Neural cell (in vitro differentiated cells): ENCODE measurements at regions not wholly inside any gene's neighbourhood (a gene's known extent, or its start where the extent isn't known, plus 50 kb on each side); places are given as distances from the start of the nearest gene placed in this dataset.

Experiments used
- H2AFZ ChIP-seq: fragments of 200-600, 300-800 bp; sonication (generic), shearing (Covaris generic); 2 replicates; pipeline ENCODE4 v1.6.0; 2014; ENCODE audit warnings: low read depth, mild to moderate bottlenecking, antibody characterized with exemption, low read length, moderate library complexity
- H3F3A ChIP-seq: fragments of 200-600 bp; shearing (Covaris generic); 2 replicates; pipeline ENCODE4 v1.6.1; 2016; ENCODE audit warnings: mild to moderate bottlenecking, moderate library complexity, mixed read lengths, antibody characterized with exemption, low read length; ENCODE audit not compliant: insufficient read depth, poor library complexity, severe bottlenecking
- H3K27ac ChIP-seq: fragments of 200-600, 300-800 bp; sonication (generic), shearing (Covaris generic); 2 replicates; pipeline ENCODE4 v1.5.1; 2014; ENCODE audit warnings: mild to moderate bottlenecking, low read length, moderate library complexity
- H3K27me3 ChIP-seq: fragments of 300-800, 200-600 bp; sonication (generic), shearing (Covaris generic); 2 replicates; pipeline ENCODE4 v1.6.0; 2014; ENCODE audit warnings: mild to moderate bottlenecking, low read depth, low read length, moderate library complexity; ENCODE audit not compliant: insufficient read depth
- H3K36me3 ChIP-seq: fragments of 300-800, 200-600 bp; sonication (generic), shearing (Covaris generic); 2 replicates; pipeline ENCODE4 v1.5.1; 2014; ENCODE audit warnings: mild to moderate bottlenecking, antibody characterized with exemption, low read length, moderate library complexity; ENCODE audit not compliant: insufficient read depth
- H3K4me2 ChIP-seq: fragments of 300-800, 200-600 bp; sonication (generic), shearing (Covaris generic); 2 replicates; pipeline ENCODE4 v1.6.0; 2014; ENCODE audit warnings: mild to moderate bottlenecking, low read length
- H3K4me3 ChIP-seq: fragments of 300-800, 200-600 bp; sonication (generic), shearing (Covaris generic); 2 replicates; pipeline ENCODE4 v1.5.1; 2014; ENCODE audit warnings: mild to moderate bottlenecking, low read length, moderate library complexity
- H3K79me2 ChIP-seq: fragments of 200-600 bp; shearing (Covaris generic); replicated peaks from 2 replicates; pipeline ENCODE4 v1.6.0; 2014; ENCODE audit warnings: mild to moderate bottlenecking, low read length, moderate library complexity; ENCODE audit not compliant: insufficient read depth
- H3K9ac ChIP-seq: fragments of 300-800, 200-600 bp; sonication (generic), shearing (Covaris generic); 2 replicates; pipeline ENCODE4 v1.6.1; 2016; ENCODE audit warnings: mild to moderate bottlenecking, low read length, mixed read lengths
- H3K9me2 ChIP-seq: fragments of 200-600 bp; shearing (Covaris generic); 2 replicates; pipeline ENCODE4 v1.6.1; 2016; ENCODE audit warnings: mild to moderate bottlenecking, low read length, mixed read lengths; ENCODE audit not compliant: insufficient read depth
- H3K9me3 ChIP-seq: fragments of 200-600, 300-800 bp; sonication (generic), shearing (Covaris generic); 2 replicates; pipeline ENCODE4 v1.6.1; 2016; ENCODE audit warnings: mild to moderate bottlenecking, mixed run types, low read length, moderate library complexity, mixed read lengths
- H4K20me1 ChIP-seq: fragments of 200-600 bp; shearing (Covaris generic); 2 replicates; pipeline ENCODE4 v1.6.1; 2016; ENCODE audit warnings: mild to moderate bottlenecking, mixed run types; ENCODE audit not compliant: insufficient read depth
- EP300 ChIP-seq: fragments of 450-650 bp; conservative IDR thresholded peaks from 2 replicates; pipeline ENCODE4 v1.6.1; 2014; ENCODE audit warnings: antibody characterized with exemption, mild to moderate bottlenecking, moderate library complexity; ENCODE audit not compliant: poor library complexity, severe bottlenecking
- EZH2 ChIP-seq: fragments of 200-600, 300-800 bp; shearing (Covaris generic), sonication (generic); IDR thresholded peaks from 2 replicates; pipeline ENCODE4 v1.6.1; 2014; ENCODE audit warnings: antibody characterized with exemption, low read length, borderline replicate concordance, mild to moderate bottlenecking; ENCODE audit not compliant: insufficient read depth, poor library complexity, severe bottlenecking
- MXI1 ChIP-seq: fragments of 450-650 bp; conservative IDR thresholded peaks from 2 replicates; pipeline ENCODE4 v1.6.1; 2014; ENCODE audit warnings: antibody characterized with exemption, mild to moderate bottlenecking; ENCODE audit not compliant: poor library complexity, severe bottlenecking
- POLR2AphosphoS5 ChIP-seq: IDR thresholded peaks from 2 replicates; pipeline ENCODE4 v1.6.1; 2012
- RAD21 ChIP-seq: fragments of 450-650 bp; conservative IDR thresholded peaks from 2 replicates; pipeline ENCODE4 v1.6.1; 2014; ENCODE audit warnings: antibody characterized with exemption, mild to moderate bottlenecking, moderate library complexity
- SMC3 ChIP-seq: fragments of 450-650 bp; conservative IDR thresholded peaks from 2 replicates; pipeline ENCODE4 v1.6.1; 2014; ENCODE audit warnings: antibody characterized with exemption, mild to moderate bottlenecking, moderate library complexity; ENCODE audit not compliant: poor library complexity
- TAF1 ChIP-seq: IDR thresholded peaks from 2 replicates; pipeline ENCODE4 v1.6.1; 2012; ENCODE audit warnings: low read depth
- TF ChIP-seq, protein P1 (sequence below): fragments of 450-650 bp; IDR thresholded peaks from 2 replicates; pipeline ENCODE4 v1.5.1; 2014; ENCODE audit warnings: antibody characterized with exemption, mild to moderate bottlenecking, moderate library complexity; ENCODE audit not compliant: poor library complexity, severe bottlenecking
- TF ChIP-seq, protein P2 (sequence below): IDR thresholded peaks from 2 replicates; pipeline ENCODE4 v1.6.1; 2012; ENCODE audit warnings: borderline replicate concordance

DNA sequence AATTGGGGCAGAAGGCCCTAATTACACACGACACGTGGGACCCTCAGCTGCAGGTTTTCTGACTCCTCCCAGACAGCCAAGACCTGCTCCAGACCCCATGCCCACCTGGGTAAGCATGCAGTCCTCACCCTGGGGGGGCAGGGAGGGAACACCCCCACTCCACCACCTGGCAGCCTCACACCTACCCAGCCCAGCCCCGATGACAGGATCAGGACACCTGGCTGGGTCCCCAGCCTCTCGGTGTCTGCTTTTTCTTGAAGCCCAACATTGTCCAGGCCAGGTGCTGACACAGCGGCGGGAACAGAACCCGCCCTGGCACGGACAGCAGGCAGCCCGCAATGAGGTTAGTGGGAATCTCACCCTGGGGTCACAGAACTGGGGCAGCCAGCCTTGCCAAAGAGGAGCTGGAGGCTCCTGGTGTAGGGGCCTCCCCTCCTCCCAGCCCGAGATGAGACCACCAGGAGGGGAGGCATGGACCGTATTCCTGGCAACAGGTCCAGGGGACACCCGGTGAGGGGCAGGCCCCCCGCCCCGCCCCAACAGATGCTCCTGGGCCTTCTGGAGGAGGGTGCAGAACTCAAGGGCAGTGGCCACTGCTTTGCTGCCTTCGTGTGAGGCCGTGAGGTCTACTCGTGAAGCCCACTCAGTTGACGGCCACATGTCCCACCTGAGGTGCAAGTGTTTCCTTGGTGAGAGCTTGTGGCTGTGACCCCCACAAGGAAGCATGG lies 103.8 kb downstream of the DLL1 start:
- H2AFZ ChIP-seq = no peak overlapping the region
- H3K9ac ChIP-seq = no peak overlapping the region
- no peaks in the 10 kb centered on the region for H3K36me3 ChIP-seq
- H3K4me3 ChIP-seq = no peak overlapping the region
- no peaks in the 10 kb centered on the region for H3K9me3 ChIP-seq
- no peaks in the 10 kb centered on the region for H3K9me2 ChIP-seq
- H3K4me2 ChIP-seq = no peak overlapping the region
- H3K27ac ChIP-seq = no peak overlapping the region
- TF ChIP-seq, protein P1, sequence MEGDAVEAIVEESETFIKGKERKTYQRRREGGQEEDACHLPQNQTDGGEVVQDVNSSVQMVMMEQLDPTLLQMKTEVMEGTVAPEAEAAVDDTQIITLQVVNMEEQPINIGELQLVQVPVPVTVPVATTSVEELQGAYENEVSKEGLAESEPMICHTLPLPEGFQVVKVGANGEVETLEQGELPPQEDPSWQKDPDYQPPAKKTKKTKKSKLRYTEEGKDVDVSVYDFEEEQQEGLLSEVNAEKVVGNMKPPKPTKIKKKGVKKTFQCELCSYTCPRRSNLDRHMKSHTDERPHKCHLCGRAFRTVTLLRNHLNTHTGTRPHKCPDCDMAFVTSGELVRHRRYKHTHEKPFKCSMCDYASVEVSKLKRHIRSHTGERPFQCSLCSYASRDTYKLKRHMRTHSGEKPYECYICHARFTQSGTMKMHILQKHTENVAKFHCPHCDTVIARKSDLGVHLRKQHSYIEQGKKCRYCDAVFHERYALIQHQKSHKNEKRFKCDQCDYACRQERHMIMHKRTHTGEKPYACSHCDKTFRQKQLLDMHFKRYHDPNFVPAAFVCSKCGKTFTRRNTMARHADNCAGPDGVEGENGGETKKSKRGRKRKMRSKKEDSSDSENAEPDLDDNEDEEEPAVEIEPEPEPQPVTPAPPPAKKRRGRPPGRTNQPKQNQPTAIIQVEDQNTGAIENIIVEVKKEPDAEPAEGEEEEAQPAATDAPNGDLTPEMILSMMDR = no peak
- TF ChIP-seq, protein P2, sequence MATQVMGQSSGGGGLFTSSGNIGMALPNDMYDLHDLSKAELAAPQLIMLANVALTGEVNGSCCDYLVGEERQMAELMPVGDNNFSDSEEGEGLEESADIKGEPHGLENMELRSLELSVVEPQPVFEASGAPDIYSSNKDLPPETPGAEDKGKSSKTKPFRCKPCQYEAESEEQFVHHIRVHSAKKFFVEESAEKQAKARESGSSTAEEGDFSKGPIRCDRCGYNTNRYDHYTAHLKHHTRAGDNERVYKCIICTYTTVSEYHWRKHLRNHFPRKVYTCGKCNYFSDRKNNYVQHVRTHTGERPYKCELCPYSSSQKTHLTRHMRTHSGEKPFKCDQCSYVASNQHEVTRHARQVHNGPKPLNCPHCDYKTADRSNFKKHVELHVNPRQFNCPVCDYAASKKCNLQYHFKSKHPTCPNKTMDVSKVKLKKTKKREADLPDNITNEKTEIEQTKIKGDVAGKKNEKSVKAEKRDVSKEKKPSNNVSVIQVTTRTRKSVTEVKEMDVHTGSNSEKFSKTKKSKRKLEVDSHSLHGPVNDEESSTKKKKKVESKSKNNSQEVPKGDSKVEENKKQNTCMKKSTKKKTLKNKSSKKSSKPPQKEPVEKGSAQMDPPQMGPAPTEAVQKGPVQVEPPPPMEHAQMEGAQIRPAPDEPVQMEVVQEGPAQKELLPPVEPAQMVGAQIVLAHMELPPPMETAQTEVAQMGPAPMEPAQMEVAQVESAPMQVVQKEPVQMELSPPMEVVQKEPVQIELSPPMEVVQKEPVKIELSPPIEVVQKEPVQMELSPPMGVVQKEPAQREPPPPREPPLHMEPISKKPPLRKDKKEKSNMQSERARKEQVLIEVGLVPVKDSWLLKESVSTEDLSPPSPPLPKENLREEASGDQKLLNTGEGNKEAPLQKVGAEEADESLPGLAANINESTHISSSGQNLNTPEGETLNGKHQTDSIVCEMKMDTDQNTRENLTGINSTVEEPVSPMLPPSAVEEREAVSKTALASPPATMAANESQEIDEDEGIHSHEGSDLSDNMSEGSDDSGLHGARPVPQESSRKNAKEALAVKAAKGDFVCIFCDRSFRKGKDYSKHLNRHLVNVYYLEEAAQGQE = no peak
- TF ChIP-seq POLR2AphosphoS5 (no peak), SMC3 (no peak), TAF1 (no peak), MXI1 (no peak), EP300 (no peak), RAD21 (no peak), EZH2 (no peak)
- H3F3A ChIP-seq = no peaks in the 10 kb centered on the region
- no peaks in the 10 kb centered on the region for H3K27me3 ChIP-seq
- H4K20me1 ChIP-seq = no peaks in the 10 kb centered on the region
- H3K79me2 ChIP-seq = no peaks in the 10 kb centered on the region

DNA sequence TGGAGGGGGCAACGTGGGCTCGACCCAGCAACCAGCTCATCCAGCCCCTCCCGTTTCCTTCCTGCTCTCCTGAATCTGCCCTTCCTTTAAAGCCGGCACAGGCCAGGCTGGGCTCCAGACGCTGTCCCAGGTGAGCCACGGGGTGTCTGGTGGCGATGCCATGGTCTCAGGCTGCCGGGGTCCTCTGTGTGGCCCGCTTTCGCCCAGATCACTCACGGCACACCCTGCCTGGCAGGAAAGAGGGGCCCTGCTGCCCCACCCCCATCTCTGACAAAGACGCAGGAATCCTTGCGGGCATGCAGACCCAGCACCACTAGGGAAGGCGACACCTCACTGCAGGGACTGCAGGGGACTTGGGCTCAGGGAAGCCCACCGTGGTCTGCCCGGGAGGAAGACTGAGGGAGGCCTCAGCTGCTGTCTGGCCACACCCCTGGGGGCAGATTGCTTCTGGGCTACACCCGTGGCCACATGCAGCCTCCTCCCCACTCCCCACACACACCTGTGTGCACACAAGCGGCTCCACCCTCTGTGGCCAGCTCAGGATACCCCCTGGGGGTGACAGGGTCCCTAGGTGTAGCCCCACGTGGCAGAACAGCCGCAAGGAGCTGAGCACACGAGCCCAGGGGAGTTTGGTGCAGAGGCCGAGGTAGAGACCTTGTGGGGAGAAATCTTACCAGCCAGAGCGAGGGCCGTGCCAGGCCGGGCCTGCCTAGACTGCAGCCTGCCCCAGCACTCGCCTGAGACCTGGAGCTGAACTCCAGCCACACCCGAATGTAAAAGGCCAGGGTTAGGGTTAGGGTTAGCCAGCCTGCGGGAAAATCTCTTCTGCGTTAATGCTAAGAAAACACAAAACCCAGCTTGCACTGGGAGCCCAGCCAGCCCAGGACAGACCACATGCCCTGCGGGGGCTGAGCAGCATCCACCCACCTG lies 104.6 kb downstream of the DLL1 start:
- no peaks in the 10 kb centered on the region for H4K20me1 ChIP-seq
- no peak overlapping the region for H3K27ac ChIP-seq

More for the DNA sequence above, 104.6 kb downstream of the DLL1 start:
- no peaks in the 10 kb centered on the region for H3K9me2 ChIP-seq
- no peak overlapping the region for H3K9ac ChIP-seq
- H3K79me2 ChIP-seq = no peaks in the 10 kb centered on the region
- TF ChIP-seq MXI1 (no peak), POLR2AphosphoS5 (no peak), EP300 (no peak), TAF1 (no peak), RAD21 (no peak), EZH2 (no peak), SMC3 (no peak)
- TF ChIP-seq, protein P1 = no peak
- TF ChIP-seq, protein P2 = no peak
- no peaks in the 10 kb centered on the region for H3K9me3 ChIP-seq
- no peak overlapping the region for H3K4me3 ChIP-seq
- no peaks in the 10 kb centered on the region for H3F3A ChIP-seq
- H2AFZ ChIP-seq = no peak overlapping the region
- H3K4me2 ChIP-seq = no peak overlapping the region
- H3K36me3 ChIP-seq = no peaks in the 10 kb centered on the region
- no peaks in the 10 kb centered on the region for H3K27me3 ChIP-seq
